SK-N-SH treated with all-trans-retinoic acid at 6 μM for 48 hours (cell line): ENCODE measurements at regions not wholly inside any gene's neighbourhood (a gene's known extent, or its start where the extent isn't known, plus 50 kb on each side); places are given as distances from the start of the nearest gene placed in this dataset.
A peak's percentile ranks its signal among the peaks of the same experiment; 100 is the strongest.

Experiments
- ATAC-seq: fragments of 200-7000 bp; cut with Tn5 transposase; 3 replicates; pipeline ENCODE4 v1.9.1; 2020; ENCODE audit warnings: mild to moderate bottlenecking, moderate library complexity
- ARNTL ChIP-seq: fragments of 450-650 bp; formaldehyde crosslinking; IDR thresholded peaks from 2 replicates; pipeline ENCODE4 v1.5.0; 2020; ENCODE audit warnings: low read depth, mild to moderate bottlenecking, moderate library complexity, borderline replicate concordance
- BACH2 ChIP-seq: fragments of 250-450 bp; sonication (Bioruptor Pico); IDR thresholded peaks from 2 replicates; pipeline ENCODE4 v1.9.0; 2021; ENCODE audit warnings: mild to moderate bottlenecking, borderline replicate concordance
- CREB5 ChIP-seq: fragments of 250-450 bp; sonication (Bioruptor Pico); IDR thresholded peaks from 2 replicates; pipeline ENCODE4 v1.5.1; 2020; ENCODE audit warnings: low read depth, mild to moderate bottlenecking, moderate library complexity
- CSDC2 ChIP-seq: fragments of 250-450 bp; sonication (Bioruptor Pico); IDR thresholded peaks from 2 replicates; pipeline ENCODE4 v1.5.0; 2020; ENCODE audit warnings: mild to moderate bottlenecking, moderate library complexity
- CSRNP3 ChIP-seq: fragments of 250-450 bp; sonication (Bioruptor Pico); IDR thresholded peaks from 2 replicates; pipeline ENCODE4 v1.5.1; 2021; ENCODE audit warnings: mild to moderate bottlenecking, moderate library complexity
- ESRRG ChIP-seq: fragments of 250-450 bp; sonication (Bioruptor Pico); IDR thresholded peaks from 2 replicates; pipeline ENCODE4 v1.6.1; 2021; ENCODE audit warnings: mild to moderate bottlenecking
- GLIS3 ChIP-seq: fragments of 250-450 bp; sonication (Bioruptor Pico); IDR thresholded peaks from 2 replicates; pipeline ENCODE4 v1.5.0; 2020; ENCODE audit warnings: mild to moderate bottlenecking, moderate library complexity
- OSR1 ChIP-seq: fragments of 250-450 bp; sonication (Bioruptor Pico); IDR thresholded peaks from 2 replicates; pipeline ENCODE4 v1.8.0; 2022; ENCODE audit warnings: moderate library complexity, mild to moderate bottlenecking, inconsistent platforms
- PATZ1 ChIP-seq: fragments of 250-450 bp; sonication (Bioruptor Pico); IDR thresholded peaks from 2 replicates; pipeline ENCODE4 v1.8.0; 2020; ENCODE audit warnings: mild to moderate bottlenecking, moderate library complexity, borderline replicate concordance
- POU6F1 ChIP-seq: fragments of 250-450 bp; sonication (Bioruptor Pico); IDR thresholded peaks from 2 replicates; pipeline ENCODE4 v1.8.0; 2021; ENCODE audit warnings: low read depth, mild to moderate bottlenecking, moderate library complexity, borderline replicate concordance
- PPARA ChIP-seq: fragments of 250-450 bp; sonication (Bioruptor Pico); IDR thresholded peaks from 2 replicates; pipeline ENCODE4 v1.5.0; 2020; ENCODE audit warnings: mild to moderate bottlenecking, borderline replicate concordance
- SNAI2 ChIP-seq: fragments of 250-450 bp; sonication (Bioruptor Pico); IDR thresholded peaks from 2 replicates; pipeline ENCODE4 v1.5.0; 2020; ENCODE audit warnings: mild to moderate bottlenecking, moderate library complexity
- ZC3H10 ChIP-seq: fragments of 250-450 bp; sonication (Bioruptor Pico); IDR thresholded peaks from 2 replicates; pipeline ENCODE4 v1.5.1; 2021; ENCODE audit warnings: mild to moderate bottlenecking, moderate library complexity
- ZFP30 ChIP-seq: fragments of 450-650 bp; formaldehyde crosslinking; IDR thresholded peaks from 2 replicates; pipeline ENCODE4 v1.5.0; 2022; ENCODE audit warnings: mild to moderate bottlenecking, moderate library complexity
- ZNF565 ChIP-seq: fragments of 450-650 bp; formaldehyde crosslinking; conservative IDR thresholded peaks from 2 replicates; pipeline ENCODE4 v1.5.0; 2020; ENCODE audit warnings: low read depth, mild to moderate bottlenecking, moderate library complexity
- ZNF8 ChIP-seq: fragments of 450-650 bp; formaldehyde crosslinking; IDR thresholded peaks from 2 replicates; pipeline ENCODE4 v1.5.0; 2020; ENCODE audit warnings: mild to moderate bottlenecking, moderate library complexity

DNA sequence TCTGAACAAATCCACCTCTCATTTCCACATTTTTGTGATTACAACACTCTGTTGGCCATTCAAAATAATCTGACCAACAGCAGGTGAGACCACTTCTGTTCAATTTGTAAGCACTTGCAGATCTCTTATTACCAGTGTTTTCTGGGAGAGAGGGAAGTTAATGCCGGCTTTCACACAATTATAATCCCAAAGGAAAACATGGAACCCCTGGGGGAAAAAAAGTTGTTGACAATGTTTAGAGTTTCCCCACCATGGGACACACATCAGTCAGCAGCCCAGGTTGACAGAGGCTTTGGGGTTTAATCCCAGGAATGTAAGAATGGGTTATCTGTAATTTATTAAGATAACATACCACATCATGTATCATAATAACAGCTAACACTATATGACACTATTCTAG is 68.4 kb upstream of the TNFSF4 start:
- TF ChIP-seq POU6F1 (CRISPR knock-in tag) (no peak), ESRRG (no peak), GLIS3 (CRISPR knock-in tag) (no peak), ZFP30 (no peak)
- no peak for ATAC-seq

DNA sequence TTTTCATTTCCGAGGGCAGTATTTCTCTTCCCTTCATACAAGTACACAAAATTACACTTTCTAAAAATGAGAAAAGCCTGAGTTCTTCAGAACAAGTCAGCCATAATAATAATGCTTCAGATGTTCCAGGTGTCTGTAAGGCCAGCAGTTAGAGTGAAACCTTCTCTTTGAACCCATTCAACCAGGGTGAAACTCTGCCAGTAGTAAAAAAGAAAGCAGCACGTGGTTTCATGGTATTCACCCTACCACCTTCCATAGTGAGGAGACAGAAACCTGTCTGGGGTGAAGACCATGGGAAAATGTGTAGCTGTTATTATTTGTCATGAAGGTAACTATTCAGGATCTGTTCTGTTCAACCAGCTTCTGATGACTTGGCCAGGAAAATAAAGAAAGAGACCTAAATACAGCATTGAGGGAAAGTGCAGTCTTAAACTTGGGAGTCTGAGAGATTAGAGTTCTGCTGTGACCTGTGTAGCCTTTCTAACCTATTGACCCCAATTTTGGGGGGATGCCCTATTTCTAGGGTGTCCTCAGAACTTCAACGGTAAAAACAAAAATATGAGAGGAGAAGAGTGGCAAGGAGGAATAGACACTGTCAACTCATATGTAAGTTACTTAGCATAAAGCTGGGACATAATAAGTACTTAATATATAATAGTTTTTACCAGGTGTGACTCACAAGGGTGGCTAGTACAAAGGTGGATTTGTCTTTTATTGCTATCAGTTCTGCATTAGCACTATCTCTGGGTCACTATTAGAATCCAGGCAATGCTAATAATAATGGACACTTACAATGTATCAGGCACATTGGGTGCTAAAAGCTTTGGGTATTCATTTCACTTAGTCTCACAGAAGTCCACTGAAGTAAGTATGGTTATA is 70.0 kb upstream of the TNFSF4 start:
- TF ChIP-seq ARNTL (CRISPR knock-in tag) (no peak), CSRNP3 (CRISPR knock-in tag) (no peak), ZC3H10 (no peak), GLIS3 (CRISPR knock-in tag) (no peak), PPARA (CRISPR knock-in tag) (no peak), ZFP30 (no peak), SNAI2 (no peak)
- no peak for ATAC-seq

GRCh38 chr1:173280899-173281660 is 73.9 kb upstream of the TNFSF4 start:
- TF ChIP-seq OSR1 (CRISPR knock-in tag) (no peak), POU6F1 (CRISPR knock-in tag) (no peak), ZNF8 (CRISPR knock-in tag) (no peak), PATZ1 (CRISPR knock-in tag) (no peak), PPARA (CRISPR knock-in tag) (no peak), BACH2 (CRISPR knock-in tag) (no peak), ESRRG (no peak), CREB5 (CRISPR knock-in tag) (no peak), GLIS3 (CRISPR knock-in tag) (no peak), ZNF565 (CRISPR knock-in tag) (no peak)

DNA sequence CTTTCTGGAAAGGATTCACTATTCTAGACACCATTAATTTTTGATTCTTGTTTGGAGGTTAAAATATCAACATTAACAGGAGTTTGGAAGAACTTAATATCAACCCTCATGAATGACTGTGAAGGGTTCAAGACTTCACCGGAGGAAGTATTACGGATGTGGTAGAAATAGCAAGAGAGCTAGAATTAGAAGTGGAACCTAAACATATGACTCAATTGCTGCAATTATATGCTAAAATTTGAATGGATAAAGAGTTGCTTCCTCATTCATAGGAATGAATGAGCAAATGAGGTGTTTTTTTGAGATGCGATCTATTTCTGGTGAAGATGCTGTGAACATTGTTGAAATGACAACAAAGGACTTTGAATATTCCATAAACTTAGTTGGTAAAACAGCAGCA is 77.9 kb upstream of the TNFSF4 start:
- TF ChIP-seq ZNF8 (CRISPR knock-in tag) = no peak
- no peak for TF ChIP-seq BACH2 (CRISPR knock-in tag)
- TF ChIP-seq SNAI2 = no peak
- TF ChIP-seq, all 23 proteins: peak for 0
- no peak for ATAC-seq

More at GRCh38 chr1:173280899-173281660, 73.9 kb upstream of the TNFSF4 start:
- ATAC-seq = peak; percentile 87

- TF ChIP-seq CSDC2 (no peak), CSRNP3 (CRISPR knock-in tag) (no peak), ARNTL (CRISPR knock-in tag) (no peak)
These were observed 80.7 kb upstream of the TNFSF4 start for GRCh38 chr1:173287785-173288184.

More at GRCh38 chr1:173287785-173288184, 80.7 kb upstream of the TNFSF4 start:
- no peak for ATAC-seq
